ENCODE measurements at regions not wholly inside any gene's neighbourhood (a gene's known extent, or its start where the extent isn't known, plus 50 kb on each side); places are given as distances from the start of the nearest gene placed in this dataset.

DNA sequence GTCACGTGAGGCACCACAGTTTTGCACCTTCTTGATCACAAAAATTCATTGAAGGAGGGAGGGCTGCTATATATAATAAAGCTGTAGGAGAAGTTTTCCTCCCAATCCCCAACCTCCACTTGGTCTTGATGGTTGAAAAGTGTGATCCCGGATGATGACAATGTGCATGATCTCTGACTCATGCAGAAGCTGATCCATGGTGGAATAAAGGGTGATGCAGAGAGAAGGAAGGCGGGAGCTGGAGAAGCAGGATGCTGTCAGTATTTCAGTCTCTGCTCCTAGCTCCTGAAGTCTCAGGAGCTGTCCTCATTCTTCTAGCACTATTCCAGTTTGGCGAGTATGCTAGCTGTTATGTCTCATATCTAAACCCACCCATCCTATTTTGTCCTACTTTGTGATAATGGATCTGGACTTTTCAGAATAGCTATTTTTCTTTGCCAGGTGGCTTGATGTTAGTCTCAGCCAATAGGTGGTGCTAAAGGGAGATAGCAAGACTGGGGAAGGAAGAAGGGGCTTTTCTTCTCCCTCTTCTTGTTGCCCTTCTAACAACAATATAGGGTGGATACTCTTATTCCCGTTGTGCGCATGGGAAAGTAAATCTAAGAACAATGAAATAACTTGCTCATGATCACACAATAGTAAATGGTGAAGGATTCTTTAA is 65.6 kb upstream of the HTR2A start:
- ChIA-PET POLR2A (no interaction called here), CTCF (interaction anchor here (0.6 to 6.1 kb wide), 18 partner anchors 11 to 496 kb away, joined by 3 to 44 read pairs (median 4); no protein-coding TSS in a partner anchor)
- TF ChIP-seq, protein P1, sequence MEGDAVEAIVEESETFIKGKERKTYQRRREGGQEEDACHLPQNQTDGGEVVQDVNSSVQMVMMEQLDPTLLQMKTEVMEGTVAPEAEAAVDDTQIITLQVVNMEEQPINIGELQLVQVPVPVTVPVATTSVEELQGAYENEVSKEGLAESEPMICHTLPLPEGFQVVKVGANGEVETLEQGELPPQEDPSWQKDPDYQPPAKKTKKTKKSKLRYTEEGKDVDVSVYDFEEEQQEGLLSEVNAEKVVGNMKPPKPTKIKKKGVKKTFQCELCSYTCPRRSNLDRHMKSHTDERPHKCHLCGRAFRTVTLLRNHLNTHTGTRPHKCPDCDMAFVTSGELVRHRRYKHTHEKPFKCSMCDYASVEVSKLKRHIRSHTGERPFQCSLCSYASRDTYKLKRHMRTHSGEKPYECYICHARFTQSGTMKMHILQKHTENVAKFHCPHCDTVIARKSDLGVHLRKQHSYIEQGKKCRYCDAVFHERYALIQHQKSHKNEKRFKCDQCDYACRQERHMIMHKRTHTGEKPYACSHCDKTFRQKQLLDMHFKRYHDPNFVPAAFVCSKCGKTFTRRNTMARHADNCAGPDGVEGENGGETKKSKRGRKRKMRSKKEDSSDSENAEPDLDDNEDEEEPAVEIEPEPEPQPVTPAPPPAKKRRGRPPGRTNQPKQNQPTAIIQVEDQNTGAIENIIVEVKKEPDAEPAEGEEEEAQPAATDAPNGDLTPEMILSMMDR (IDR thresholded peaks at IDR 0.05; ENCODE audit: insufficient read depth, low read length, missing control alignments): peak; percentile 14
- no peak overlapping the region for H3K4me3 ChIP-seq (ENCODE audit: low read depth, low read length)
- DNase-seq (ENCODE audit: low read depth, low spot score): no peak

DNA sequence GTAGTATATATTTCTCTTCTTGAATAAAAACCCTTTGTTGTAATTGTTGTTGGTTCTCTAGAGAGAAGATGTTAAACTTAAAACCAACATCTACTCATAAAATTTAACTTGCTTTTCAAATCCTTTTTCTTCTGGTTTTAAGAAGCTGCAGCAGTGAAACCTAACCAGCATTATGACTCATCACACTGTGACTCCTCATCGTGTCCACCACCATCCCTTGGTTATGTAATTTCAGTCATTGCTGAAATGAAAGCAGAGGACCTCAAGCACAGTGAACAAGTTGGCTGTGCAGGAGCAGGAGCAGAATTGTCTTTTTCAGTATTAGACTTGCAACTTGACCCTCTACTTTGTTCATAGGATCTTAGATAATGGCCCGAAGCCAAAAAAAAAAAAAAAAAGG is 64.9 kb upstream of the HTR2A start:
- ChIA-PET CTCF (interaction anchor here (1.0 to 6.1 kb wide), 10 partner anchors 12 to 494 kb away, joined by 3 to 44 read pairs (median 4); no protein-coding TSS in a partner anchor), POLR2A (no interaction called here)
- TF ChIP-seq, protein P1 (IDR thresholded peaks at IDR 0.05; ENCODE audit: insufficient read depth, low read length, missing control alignments): no peak
- DNase-seq (ENCODE audit: low read depth, low spot score): peak; percentile 53
- H3K4me3 ChIP-seq (ENCODE audit: low read depth, low read length): no peak overlapping the region

DNA sequence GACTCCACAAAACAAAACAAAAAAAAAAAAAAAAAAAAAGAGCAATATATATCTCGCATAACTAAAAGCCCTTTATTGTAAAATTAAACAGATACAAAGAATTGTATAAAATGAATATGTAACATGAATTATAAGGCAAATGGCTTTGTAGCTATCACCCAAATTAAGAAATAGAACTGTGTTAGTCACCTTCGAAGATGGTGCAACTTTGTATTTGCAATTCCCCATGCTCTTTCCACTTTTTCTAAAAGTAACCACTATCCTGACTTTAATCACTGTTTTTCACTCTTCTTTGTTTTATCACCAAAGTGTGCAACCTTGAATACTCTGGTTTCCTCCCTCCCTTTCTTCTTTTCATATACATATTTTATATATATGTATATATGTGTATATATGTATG is 57.1 kb upstream of the HTR2A start:
- TF ChIP-seq, protein P1 (IDR thresholded peaks at IDR 0.05; ENCODE audit: insufficient read depth, low read length, missing control alignments): no peak
- H3K4me3 ChIP-seq (ENCODE audit: low read depth, low read length): no peak overlapping the region
- no peak for DNase-seq (ENCODE audit: low read depth, low spot score)
- POLR2A ChIA-PET: no interaction called here
- CTCF ChIA-PET: no interaction called here

DNA sequence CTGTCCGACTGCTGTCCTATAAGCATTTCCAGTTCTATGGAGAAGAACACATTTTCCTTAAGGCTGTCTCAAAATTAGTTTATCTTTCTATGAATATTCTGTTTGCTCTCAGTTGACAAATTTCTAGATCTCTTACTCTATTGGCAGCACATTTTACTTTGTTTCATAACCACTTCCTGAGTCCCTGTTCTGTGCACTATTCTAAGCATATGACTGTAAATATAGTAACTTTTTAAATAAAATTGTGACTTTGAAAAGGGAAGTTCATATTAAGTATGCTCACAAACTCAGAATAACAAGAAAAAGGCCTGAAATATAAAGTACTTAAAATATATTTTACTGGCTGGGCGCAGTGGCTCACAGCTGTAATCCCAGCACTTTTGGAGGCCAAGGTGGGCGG is 56.5 kb upstream of the HTR2A start:
- ChIA-PET POLR2A (no interaction called here), CTCF (interaction anchor here (1.1 kb wide), 1 partner anchor 59 kb away, joined by 5 read pairs; no protein-coding TSS in a partner anchor)
- no peak overlapping the region for H3K4me3 ChIP-seq (ENCODE audit: low read depth, low read length)
- DNase-seq (ENCODE audit: low read depth, low spot score): no peak
- TF ChIP-seq, protein P1 (IDR thresholded peaks at IDR 0.05; ENCODE audit: insufficient read depth, low read length, missing control alignments): no peak

DNA sequence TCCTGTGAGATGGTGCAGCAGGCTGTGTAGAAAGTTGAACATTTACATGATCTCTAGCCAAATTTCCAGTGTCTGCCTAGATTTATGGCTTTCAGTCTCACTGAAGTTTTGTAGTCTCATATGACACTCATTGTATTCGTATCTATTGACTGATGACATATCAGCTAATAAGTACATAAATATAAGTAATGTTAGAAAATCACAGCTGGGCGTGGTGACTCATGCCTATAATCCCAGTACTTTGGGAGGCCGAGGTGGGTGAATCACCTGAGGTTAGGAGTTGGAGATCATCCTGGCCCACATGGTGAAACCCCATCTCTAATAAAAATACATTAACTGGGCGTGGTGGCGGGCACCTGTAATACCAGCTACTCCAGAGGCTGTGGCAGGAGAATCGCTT is 54.7 kb upstream of the HTR2A start:
- ChIA-PET CTCF (interaction anchor here (1.3 kb wide), 1 partner anchor 57 kb away, joined by 3 read pairs; no protein-coding TSS in a partner anchor), POLR2A (no interaction called here)
- TF ChIP-seq, protein P1 (IDR thresholded peaks at IDR 0.05; ENCODE audit: insufficient read depth, low read length, missing control alignments): no peak
- no peak for DNase-seq (ENCODE audit: low read depth, low spot score)
- no peak overlapping the region for H3K4me3 ChIP-seq (ENCODE audit: low read depth, low read length)

DNA sequence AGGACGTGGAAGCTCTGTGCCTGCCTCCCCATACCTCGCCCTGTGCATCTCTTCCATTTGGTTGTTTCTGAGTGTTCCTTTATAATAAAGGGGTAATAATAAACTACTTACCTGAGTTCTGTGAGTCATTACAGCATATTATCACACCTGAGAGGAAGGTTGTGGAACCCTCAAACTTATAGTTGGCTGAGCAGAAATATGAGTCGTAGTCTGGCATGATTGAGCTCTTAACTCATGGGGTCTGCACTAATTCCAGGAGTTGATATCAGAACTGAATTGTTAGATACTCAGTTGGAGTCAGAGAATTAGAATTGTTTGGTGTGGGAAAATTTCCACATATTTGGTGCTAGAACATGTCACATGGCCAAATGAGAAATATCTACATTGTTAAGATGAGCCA is 52.4 kb upstream of the HTR2A start:
- ChIA-PET CTCF (interaction anchor here (1.0 to 1.1 kb wide), 2 partner anchors 13 to 119 kb away, joined by 3 to 4 read pairs; no protein-coding TSS in a partner anchor), POLR2A (no interaction called here)
- DNase-seq (ENCODE audit: low read depth, low spot score): no peak

More for the DNA sequence above, 52.4 kb upstream of the HTR2A start:
- no peak overlapping the region for H3K4me3 ChIP-seq (ENCODE audit: low read depth, low read length)
- TF ChIP-seq, protein P1 (IDR thresholded peaks at IDR 0.05; ENCODE audit: insufficient read depth, low read length, missing control alignments): no peak

All from AG04449 (cell line).